ENCODE measurements at regions not wholly inside any gene's neighbourhood (a gene's known extent, or its start where the extent isn't known, plus 50 kb on each side); places are given as distances from the start of the nearest gene placed in this dataset.

DNA sequence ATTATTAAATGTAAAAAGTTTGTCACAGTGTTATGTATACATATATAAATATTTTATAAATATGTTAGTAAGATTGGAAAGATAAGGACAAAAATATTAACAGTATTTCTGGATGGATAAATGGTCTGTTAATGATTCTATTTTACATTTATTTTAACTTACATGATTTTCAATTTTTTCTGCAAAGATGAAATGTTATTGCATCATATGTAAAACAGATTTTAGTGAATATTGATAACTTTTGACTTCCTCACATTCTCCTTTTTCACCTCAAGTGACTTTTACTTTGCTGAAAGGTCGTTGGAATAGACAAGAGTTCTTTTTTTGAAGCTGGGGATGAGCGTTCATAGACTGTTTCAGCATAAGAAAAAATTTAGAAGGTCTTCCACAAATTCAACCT lies 1554.7 kb upstream of the TENM4 start:
- DNase-seq (ENCODE audit: low spot score), result no peak
- TF ChIP-seq CTCF (IDR thresholded peaks at IDR 0.05; ENCODE audit: extremely low read depth, insufficient read depth, missing control alignments), result no peak
- in situ Hi-C loops (cut with MboI; ENCODE audit: low pct_unique_long_range_greater_than_20kb, low sequenced_read_pairs, unreplicated experiment), result no loop called here

DNA sequence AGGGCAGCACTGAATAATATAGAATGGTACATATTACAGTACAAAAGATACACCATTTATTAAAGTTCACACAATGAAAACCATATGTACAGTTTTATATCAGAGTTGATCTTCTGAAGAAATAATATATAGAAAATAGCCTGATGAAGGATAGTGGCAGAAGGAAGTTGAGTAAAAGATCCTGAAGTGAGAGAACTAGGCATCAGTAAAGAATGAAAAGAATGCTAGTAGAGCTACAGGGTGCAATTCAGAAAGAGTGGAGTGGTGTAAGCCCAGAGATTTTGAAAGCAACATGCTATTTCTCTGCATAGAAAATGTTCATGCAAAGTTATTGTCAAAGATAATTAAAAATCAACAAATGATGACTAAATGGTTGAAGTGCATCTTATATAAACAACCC lies 1552.7 kb upstream of the TENM4 start:
- TF ChIP-seq CTCF (IDR thresholded peaks at IDR 0.05; ENCODE audit: extremely low read depth, insufficient read depth, missing control alignments), result no peak
- in situ Hi-C loops (cut with MboI; ENCODE audit: low pct_unique_long_range_greater_than_20kb, low sequenced_read_pairs, unreplicated experiment), result no loop called here
- no peak for DNase-seq (ENCODE audit: low spot score)

DNA sequence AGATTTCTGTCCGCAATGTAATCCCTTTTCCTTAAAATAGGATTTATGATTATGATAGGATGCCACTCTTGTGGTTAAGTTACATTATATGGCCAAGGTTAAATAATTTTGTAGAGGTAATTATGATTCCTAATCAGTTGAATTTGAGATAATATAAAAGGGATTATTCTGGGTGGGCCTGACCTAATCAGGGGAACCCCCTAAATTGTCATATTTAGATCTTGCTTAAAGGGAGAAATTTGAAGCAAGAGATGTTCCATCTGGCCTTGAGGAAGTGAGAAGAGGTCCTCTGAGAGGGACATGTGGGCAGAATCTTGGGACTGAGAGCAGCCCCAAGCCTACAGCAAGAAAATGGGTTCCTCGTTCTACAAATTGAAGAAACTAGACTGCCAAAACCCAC lies 1550.1 kb upstream of the TENM4 start:
- TF ChIP-seq CTCF (IDR thresholded peaks at IDR 0.05; ENCODE audit: extremely low read depth, insufficient read depth, missing control alignments), result no peak
- DNase-seq (ENCODE audit: low spot score), result no peak
- in situ Hi-C loops (cut with MboI; ENCODE audit: low pct_unique_long_range_greater_than_20kb, low sequenced_read_pairs, unreplicated experiment), result no loop called here

DNA sequence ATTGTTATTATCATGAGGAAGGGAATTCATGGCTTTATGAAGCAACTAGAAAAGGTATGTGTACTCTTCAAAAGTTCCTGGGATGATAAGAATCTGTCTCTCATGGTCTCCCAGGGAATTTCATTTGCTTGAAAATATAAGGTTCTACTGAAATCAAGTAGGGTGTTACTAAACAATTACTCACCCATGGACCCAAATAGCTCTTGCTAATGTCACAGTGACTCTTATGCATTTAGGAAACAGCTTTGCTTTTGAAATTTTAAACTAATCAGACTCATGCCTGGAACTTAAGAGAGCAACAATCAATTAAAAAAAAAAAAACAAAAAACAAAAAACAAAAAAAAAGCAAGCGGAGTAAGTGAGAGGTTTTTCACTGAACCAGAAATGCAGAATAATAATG lies 1546.3 kb upstream of the TENM4 start:
- DNase-seq (ENCODE audit: low spot score), result no peak
- in situ Hi-C loops (cut with MboI; ENCODE audit: low pct_unique_long_range_greater_than_20kb, low sequenced_read_pairs, unreplicated experiment), result no loop called here
- TF ChIP-seq CTCF (IDR thresholded peaks at IDR 0.05; ENCODE audit: extremely low read depth, insufficient read depth, missing control alignments), result no peak

DNA sequence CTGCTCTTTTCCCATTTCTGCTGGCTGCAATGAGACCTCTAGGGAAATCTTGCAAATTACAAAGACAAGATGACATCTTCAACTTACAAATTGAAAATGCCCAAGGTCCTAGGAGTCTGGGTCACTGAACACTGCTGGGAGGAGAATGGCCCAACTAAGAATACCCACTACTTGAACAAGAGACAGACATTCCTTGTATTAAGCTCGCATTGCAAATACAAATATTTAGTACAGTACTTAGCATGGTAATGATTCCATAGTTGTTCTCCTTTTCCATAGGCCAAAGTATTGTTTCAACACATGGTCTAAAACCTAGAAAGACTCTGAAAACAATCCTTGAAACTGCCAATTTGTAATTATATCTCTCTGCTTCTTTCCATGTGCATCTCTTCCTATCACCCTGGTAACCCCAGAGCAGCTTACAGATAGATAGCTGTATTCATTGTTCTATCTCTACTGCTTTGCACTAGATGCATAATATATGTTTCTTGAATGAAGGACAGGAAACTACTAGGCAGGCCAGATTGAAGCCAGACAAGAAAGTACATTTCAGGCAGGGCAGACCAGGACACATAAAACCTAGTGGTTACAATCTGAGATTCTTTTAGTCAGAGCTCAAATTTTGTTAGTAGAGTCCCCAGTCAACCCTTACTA lies 1545.7 kb upstream of the TENM4 start:
- TF ChIP-seq CTCF (IDR thresholded peaks at IDR 0.05; ENCODE audit: extremely low read depth, insufficient read depth, missing control alignments), result no peak
- DNase-seq (ENCODE audit: low spot score), result no peak
- in situ Hi-C loops (cut with MboI; ENCODE audit: low pct_unique_long_range_greater_than_20kb, low sequenced_read_pairs, unreplicated experiment), result no loop called here

- TF ChIP-seq CTCF (IDR thresholded peaks at IDR 0.05; ENCODE audit: extremely low read depth, insufficient read depth, missing control alignments), result no peak
- in situ Hi-C loops (cut with MboI; ENCODE audit: low pct_unique_long_range_greater_than_20kb, low sequenced_read_pairs, unreplicated experiment), result no loop called here
- no peak for DNase-seq (ENCODE audit: low spot score)
Measured at GRCh38 chr11:80980227-80980626, 1539.4 kb upstream of the TENM4 start.

- in situ Hi-C loops (cut with MboI; ENCODE audit: low pct_unique_long_range_greater_than_20kb, low sequenced_read_pairs, unreplicated experiment), result no loop called here
- DNase-seq (ENCODE audit: low spot score), result no peak
- TF ChIP-seq CTCF (IDR thresholded peaks at IDR 0.05; ENCODE audit: extremely low read depth, insufficient read depth, missing control alignments), result no peak
Measured at GRCh38 chr11:80973786-80974185, 1533.0 kb upstream of the TENM4 start.

Measured in GM13977 (cell line).